ENCODE measurements at regions not wholly inside any gene's neighbourhood (a gene's known extent, or its start where the extent isn't known, plus 50 kb on each side); places are given as distances from the start of the nearest gene placed in this dataset.
"Not testable (repeated sequence)": the region's sequence is repeated elsewhere in the genome, so short reads cannot be mapped to it uniquely, and the experiment has no call there.

DNA sequence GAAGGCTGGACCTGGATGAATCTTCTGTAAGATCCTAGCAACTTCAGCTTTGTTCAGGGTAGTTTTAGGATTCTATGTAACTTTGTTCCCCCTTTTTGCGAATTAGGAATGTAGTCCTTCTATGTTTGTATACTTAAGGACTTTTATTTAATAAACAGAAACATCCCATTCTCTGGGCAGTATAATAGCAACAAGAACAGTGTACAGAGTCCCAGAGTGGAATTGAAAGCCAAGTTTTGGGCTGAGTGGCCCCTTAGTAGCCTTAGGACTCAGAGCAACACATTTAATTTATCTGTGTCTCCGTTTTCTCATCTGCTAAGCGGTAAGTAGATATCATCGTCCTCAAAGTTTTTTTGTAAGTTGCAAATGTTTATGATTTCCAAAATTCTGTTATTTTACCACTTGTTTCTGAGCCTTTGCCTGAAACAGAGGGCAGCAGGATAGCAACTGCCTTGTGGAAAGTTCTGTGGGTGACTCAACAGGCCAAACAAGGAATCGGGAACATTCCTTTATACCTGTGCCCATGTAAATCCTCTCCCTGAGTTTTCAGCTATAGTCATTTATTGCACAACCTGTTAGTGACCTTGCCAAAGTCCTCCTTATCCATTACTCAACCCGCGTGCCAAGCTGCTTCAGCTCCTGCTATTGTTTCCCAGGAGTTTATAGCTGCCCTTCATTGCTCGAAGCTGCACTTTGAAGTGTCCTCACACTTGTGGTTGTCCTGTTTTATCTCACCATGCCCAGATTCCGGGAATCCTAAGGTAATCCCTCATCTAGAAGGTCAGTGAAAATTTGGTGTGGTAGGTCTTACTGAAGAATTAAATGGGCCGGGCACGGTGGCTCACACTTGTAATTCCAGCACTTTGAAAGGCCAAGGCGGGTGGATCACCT lies 199.1 kb upstream of the AHR start:
- TF ChIP-seq, protein P1, sequence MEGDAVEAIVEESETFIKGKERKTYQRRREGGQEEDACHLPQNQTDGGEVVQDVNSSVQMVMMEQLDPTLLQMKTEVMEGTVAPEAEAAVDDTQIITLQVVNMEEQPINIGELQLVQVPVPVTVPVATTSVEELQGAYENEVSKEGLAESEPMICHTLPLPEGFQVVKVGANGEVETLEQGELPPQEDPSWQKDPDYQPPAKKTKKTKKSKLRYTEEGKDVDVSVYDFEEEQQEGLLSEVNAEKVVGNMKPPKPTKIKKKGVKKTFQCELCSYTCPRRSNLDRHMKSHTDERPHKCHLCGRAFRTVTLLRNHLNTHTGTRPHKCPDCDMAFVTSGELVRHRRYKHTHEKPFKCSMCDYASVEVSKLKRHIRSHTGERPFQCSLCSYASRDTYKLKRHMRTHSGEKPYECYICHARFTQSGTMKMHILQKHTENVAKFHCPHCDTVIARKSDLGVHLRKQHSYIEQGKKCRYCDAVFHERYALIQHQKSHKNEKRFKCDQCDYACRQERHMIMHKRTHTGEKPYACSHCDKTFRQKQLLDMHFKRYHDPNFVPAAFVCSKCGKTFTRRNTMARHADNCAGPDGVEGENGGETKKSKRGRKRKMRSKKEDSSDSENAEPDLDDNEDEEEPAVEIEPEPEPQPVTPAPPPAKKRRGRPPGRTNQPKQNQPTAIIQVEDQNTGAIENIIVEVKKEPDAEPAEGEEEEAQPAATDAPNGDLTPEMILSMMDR (IDR thresholded peaks at IDR 0.05; ENCODE audit: low read depth, low read length) = no peak
- DNase-seq (ENCODE audit: extremely low read depth, low read depth) = no peak

- DNase-seq (ENCODE audit: extremely low read depth, low read depth) = not testable (repeated sequence)
Measured at GRCh38 chr7:17099974-17100509, 198.4 kb upstream of the AHR start.

GRCh38 chr7:17101207-17101696 lies 197.2 kb upstream of the AHR start:
- DNase-seq (ENCODE audit: extremely low read depth, low read depth) = no peak
- TF ChIP-seq, protein P1 (IDR thresholded peaks at IDR 0.05; ENCODE audit: low read depth, low read length) = no peak

- no peak for DNase-seq (ENCODE audit: extremely low read depth, low read depth)
Measured at GRCh38 chr7:17103170-17103569, 195.3 kb upstream of the AHR start.

GRCh38 chr7:17103984-17104383 lies 194.5 kb upstream of the AHR start:
- DNase-seq (ENCODE audit: extremely low read depth, low read depth) = no peak
- TF ChIP-seq, protein P1 (IDR thresholded peaks at IDR 0.05; ENCODE audit: low read depth, low read length) = no peak

More at GRCh38 chr7:17103170-17103569, 195.3 kb upstream of the AHR start:
- TF ChIP-seq, protein P1 (IDR thresholded peaks at IDR 0.05; ENCODE audit: low read depth, low read length) = no peak

GRCh38 chr7:17104419-17104818 lies 194.0 kb upstream of the AHR start:
- DNase-seq (ENCODE audit: extremely low read depth, low read depth) = no peak
- TF ChIP-seq, protein P1 (IDR thresholded peaks at IDR 0.05; ENCODE audit: low read depth, low read length) = no peak

DNA sequence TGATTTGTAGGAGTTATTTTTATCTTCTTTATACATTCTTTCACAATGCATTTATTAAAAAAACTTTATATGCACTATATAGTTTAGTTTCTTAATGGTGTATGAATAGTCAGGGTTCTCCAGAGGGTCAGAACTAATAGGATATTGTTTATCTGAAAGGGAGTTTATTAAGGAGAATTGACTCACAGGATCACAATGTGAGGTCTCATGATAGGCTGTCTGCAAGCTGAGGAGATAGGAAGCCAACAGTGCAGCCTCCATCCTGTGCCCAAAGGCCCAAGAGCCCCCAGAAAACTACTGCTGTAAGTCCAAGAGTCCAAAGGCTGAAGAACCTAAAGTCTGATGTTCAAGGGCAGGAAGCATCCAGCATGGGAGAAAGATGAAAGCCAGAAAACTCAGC lies 192.8 kb upstream of the AHR start:
- no peak for DNase-seq (ENCODE audit: extremely low read depth, low read depth)
- TF ChIP-seq, protein P1 (IDR thresholded peaks at IDR 0.05; ENCODE audit: low read depth, low read length) = no peak

Data from AG09319 (cell line).